ENCODE measurements at regions not wholly inside any gene's neighbourhood (a gene's known extent, or its start where the extent isn't known, plus 50 kb on each side); places are given as distances from the start of the nearest gene placed in this dataset.

- TF ChIP-seq POLR2A (IDR thresholded peaks at IDR 0.05) = no peak
- no peak for TF ChIP-seq CTCF (IDR thresholded peaks at IDR 0.05)
These were observed 185.3 kb downstream of the CYP26B1 start for GRCh38 chr2:71962350-71962749.
